ENCODE measurements at regions not wholly inside any gene's neighbourhood (a gene's known extent, or its start where the extent isn't known, plus 50 kb on each side); places are given as distances from the start of the nearest gene placed in this dataset.
"Not testable (repeated sequence)": the region's sequence is repeated elsewhere in the genome, so short reads cannot be mapped to it uniquely, and the experiment has no call there.

DNA sequence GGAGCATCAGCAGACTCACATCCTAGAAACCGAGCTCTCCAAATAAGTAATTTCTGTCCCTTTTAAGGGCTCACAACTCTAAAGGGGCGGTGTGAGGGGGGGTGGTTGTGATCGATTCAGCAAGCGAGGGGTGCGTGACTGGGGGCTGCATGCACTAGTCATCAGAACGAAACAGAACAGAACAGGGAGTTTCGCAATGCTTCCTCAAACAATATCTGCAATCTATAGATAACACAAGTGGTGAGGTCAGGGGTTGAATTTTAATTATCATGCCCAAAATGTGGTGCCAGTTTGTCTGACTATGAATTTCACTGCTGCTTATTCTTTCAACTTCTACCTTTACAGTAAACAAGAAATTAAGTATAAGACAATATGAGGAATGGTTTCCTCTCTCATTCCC, 1003.0 kb upstream of the NCAM2 start:
- no peak for DNase-seq (ENCODE audit: low read depth)

DNA sequence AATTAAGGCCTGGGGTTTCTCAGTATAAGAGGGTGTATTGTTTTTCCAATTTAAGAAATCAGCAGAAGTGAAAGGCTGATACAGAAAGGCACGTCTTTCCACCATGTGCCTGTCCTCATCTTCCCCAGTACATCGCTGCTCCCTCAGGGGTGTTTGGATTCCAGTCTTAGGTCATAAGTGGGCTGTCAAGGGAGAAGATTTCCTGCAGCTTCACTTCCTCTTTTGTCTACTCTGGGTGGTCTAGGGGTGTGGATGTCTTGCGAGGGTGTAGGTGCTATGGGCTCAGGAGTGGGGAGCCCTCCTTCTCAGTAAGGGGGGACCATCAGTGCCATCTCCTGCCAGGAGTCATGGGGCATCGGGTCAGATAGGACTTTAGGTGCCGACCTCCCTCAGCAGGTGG, 999.8 kb upstream of the NCAM2 start:
- DNase-seq (ENCODE audit: low read depth): no peak

DNA sequence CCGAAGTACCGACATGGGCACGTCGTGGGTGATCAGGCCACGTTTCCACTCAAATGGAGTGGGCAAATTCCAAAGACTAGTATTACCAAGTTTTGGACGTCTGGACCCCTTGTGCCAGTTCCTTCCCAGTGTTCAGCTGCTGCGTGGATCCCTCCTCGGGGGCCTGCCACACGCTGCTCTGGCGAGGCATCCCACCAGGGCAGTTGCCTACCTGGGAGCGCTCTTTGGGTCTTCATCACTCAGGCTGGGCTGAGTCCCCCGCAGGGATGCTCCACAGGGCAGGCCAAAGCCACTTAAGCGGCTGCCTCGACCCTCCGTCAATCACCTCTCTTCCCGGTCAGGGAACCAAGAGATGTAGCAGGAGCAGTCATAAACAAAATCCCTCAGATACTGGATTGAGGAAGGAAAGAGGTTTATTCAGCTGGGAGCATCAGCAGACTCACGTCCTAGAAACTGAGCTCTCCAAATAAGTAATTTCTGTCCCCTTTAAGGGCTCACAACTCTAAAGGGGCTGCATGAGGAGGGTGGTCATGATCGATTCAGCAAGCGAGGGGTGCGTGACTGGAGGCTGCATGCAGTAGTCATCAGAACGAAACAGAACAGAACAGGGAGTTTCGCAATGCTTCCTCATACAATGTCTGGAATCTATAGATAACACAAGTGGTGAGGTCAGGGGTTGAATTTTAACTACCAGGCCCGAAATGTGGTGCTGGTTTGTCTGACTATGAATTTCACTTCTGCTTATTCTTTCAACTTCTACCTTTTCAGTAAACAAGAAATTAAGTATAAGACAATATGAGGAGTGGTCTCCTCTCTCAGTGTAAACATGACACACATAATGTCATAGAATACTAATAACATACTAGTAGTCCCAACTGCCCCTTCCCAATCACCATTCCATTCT, 998.6 kb upstream of the NCAM2 start:
- DNase-seq (ENCODE audit: low read depth): no peak

DNA sequence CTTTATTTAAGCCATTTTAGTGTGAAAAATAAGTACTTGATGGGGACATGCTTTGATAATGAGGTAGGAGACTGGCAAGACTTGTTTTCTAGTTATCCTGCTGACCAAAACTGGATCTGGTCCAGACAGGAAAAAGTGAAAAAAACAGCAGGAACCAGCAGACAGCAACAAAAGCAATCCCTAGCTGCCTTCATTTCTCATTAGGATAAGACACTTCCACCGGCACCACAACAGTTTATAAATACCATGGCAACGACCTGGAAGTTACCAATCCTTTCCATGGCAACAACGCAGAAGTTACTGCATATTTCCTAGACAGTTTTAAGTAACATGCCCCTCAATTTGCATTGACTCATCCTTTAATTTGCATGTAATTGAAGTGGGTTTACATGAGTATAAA, 993.8 kb upstream of the NCAM2 start:
- DNase-seq (ENCODE audit: low read depth): no peak

DNA sequence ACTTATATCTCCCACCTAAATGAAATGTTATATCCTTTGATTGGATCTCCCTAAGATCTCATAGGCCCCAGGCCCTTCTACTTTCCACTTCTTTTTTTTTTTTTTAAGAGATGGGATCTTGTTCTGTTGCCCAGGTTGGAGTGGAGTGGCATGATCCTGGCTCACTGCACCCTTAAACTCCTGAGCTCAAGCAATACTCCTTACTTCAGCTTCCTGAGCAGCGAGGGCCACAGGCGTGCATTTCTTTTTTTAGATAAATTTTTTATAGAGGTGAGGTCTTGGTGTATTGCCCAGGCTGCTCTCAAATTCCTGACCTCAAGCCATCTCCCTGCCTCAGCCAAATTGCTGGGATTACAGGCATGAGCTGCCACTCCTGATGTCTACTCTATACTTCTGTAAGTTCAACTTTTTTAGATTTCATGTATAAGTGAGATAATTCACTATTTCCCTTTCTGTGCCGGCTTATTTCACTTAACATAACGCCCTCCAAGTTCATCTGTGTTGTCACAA, 987.5 kb upstream of the NCAM2 start:
- no peak for DNase-seq (ENCODE audit: low read depth)

DNA sequence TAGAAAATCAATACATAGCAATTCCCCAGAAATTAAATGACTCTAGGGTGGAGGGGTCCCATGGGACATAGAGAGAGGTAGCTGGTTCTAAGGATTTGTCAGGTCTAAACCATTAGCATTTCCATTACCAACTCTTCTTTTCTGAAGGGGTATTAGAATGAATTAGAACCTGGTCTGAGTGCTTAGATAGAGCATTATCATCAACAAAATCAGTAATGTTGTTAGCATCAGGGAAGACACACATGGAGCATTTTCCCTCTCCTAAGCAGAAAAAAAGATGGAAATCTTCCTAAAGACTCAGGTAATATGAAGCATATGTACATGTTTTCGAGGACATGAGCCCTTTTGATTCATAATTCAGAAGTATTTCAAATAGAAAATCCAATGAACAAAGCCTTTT, 984.4 kb upstream of the NCAM2 start:
- DNase-seq (ENCODE audit: low read depth): no peak

DNA sequence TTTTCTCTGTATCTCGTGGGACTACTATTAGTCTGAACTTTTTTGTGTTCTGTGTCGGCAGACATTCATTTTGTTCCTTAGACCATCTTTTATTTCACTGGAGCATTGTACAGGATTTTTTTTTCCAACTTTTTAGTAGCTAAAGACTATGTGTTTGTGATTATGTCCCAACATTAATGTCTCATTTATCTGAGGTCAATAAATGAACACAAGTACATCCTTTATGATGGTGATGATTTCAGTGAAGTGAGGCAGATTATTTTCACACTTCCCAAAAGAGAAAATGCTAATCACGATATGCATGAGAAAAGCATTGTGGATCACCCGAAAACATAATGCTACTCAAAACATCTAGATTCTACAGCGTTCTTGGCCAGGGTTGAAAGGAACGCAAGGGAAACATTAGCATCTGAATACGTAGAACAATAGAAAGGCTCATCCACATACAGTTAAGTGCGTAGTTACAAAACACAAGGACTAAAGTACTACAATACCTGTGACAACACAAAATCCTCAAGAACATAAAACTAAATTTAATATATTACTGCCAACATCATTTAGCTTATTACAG, 981.7 kb upstream of the NCAM2 start:
- DNase-seq (ENCODE audit: low read depth): no peak

DNA sequence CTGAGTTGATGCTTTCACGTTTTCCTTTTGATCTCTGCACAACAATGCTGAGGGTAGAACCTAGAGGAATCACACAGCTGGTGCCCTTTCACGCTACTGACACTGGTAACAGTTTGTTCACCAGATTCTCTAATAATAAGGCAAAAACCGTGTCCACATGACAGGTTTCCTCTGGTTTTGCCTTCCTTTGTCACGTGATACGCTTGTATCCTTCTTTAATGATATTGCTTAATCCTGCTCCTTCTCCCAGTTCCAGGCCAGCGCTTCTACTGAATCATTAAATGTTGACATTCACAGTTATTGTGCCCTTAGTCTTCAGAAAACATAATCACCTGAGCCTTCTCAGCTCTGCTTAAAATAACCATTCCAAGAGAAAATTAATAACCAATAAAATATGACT, 978.2 kb upstream of the NCAM2 start:
- no peak for DNase-seq (ENCODE audit: low read depth)

DNA sequence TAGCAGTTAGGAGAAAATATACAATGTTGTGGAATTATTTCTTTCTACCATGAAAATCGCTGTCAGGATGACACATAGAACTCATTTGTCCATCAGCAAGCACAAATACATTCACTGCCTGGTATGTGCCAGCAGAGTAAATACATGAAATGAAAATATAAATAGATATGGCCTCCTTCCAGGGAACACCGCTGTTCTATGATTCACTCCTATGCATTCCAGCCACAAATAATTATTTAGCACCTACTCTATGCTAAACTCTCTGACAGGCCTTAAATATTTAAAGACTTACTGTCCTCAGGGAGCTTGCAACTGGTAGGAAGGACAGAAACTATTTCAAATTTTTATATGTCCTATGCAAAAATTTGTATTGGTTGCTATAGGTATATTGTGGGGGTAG, 975.0 kb upstream of the NCAM2 start:
- DNase-seq (ENCODE audit: low read depth): no peak

DNA sequence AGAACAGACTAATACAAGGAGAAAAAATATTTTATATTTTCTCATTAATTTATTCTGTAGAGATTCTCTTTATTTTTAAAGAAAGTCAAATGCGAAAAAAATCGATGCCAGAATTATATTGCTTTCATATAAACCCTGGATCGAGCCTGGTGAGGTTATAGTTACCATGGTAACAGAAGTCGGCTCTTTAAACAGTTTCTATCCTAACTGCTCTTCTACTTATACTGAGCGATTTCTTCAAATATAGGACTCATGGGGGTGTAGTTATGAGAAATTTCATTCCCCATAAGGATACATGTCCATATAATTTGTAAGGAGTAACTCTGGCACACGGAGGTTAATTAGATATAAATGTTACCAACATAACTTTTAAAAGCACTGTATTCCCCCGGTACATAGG, 973.5 kb upstream of the NCAM2 start:
- DNase-seq (ENCODE audit: low read depth): no peak

DNA sequence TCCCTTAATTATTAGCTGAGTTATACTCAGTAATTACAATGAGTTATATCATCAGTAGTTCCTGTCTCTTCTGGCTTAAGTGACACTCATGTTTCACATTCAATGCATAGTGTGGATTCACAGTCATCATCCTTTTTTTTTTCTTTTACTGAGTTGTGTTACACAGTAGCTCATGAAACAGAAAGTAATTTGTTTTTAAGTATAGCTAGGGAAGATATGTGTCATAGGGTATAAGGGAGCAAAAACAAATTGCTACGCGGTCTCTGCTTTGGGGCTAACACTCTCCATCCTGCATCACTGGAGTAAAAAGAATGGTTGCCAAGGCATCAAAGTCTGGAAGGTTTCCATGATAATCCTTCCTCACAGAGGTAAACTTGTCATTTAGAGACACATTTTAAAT, 971.7 kb upstream of the NCAM2 start:
- DNase-seq (ENCODE audit: low read depth): no peak

DNA sequence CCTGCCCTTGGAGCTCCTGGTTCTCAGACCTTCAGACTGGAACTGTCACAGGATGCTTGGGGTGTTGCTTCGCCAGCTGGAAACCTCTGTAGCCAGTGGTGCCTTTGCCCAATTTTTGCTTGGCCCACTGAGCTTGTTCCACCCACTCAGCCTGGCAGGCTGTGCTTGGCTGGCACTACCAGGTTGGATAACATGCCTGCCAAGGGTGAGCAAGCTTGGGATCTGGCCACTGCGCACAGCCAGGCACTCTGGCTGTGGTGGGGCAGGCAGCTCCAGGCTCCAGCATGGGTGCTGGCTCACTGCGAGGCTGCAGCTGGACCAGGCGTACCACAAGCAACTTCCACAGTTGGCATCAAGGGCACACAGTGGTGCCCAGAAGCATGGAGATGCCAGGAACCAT, 967.8 kb upstream of the NCAM2 start:
- DNase-seq (ENCODE audit: low read depth): no peak

DNA sequence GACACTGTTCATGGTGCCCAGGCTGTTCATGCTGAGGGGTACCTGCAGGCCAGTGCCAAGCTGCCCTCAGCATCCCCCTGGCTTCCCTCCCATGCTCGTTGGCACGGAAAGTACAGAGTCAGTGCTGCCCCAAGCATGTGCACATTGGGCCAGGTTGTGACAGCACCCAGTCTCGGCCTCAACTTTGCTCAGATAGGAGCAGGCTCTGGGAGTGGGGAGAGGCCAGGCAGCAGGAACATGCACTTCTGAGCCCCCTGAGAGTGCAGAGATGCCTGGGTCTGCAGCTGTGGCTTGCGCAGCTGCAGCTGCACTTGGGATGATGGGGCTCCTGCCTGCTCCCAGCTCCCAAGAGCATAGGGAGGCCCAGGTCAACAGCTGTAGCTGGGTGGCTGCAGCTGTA, 966.4 kb upstream of the NCAM2 start:
- no peak for DNase-seq (ENCODE audit: low read depth)

DNA sequence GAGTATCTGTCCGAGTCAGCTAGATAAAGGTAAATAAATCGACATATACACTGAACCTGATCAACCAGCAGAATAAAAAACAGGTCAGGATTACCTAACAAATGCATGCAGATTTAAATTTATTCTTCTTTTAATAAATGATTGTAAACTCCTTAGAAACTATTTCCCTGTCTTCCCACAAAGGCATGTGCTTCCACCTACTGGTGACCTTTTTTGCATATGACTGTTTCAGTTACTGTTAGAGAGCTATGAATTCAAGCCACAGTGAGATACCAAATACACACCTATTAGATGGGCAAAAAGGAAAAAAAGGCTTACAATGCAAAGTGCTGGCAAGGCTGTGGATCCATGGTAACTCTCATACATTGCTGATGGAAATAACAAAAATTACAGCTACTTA, 957.4 kb upstream of the NCAM2 start:
- no peak for DNase-seq (ENCODE audit: low read depth)

DNA sequence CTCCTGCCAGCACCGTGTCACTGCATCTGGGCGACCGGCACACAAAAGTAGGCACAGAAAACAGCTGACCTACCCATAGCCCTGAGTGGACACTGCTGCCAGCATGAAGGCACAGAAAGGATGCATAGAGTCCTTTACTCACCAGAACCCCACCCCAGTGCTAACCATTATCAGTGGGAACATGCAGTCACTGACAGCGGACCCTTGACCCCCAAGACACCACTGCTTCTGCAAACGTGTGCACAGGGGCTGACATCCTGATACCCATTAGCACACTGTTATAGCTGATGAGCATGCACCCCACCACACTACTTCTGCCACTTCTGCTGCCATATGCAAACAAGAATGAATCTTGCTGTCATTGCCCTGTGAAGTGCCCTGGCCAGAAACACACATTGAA, 953.0 kb upstream of the NCAM2 start:
- DNase-seq (ENCODE audit: low read depth): no peak

DNA sequence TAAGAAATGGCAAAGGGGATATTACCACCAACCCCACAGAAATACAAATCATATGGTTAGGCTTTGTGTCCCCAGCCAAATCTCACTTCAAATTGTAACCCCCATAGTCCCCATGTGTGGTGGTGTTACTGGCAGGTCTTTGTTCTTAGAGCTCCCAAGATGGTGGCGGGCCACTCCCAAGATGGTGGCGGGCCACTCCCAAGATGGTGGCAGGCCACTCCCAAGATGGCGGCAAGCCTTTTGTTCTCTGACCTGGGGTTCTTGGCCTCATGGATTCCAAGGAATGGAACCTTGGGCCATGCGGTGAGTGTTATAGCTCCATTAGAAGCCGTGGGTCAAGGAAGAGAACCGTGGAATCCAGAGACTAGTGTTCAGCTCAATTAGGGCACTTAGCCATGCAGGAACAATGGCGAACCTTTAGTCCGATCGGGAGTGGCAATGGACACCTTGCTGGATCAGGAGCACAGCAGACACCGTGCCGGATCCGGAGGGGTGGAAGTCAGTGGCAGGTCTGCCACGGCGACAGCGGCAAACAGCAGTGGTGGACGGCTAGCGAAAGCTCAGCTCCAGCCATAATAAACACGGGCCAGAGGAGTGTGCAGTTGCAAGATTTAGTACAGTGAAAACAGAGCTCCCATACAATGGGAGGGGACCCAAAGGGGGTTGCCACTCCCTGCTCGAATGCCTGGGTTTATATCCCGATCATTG, 949.9 kb upstream of the NCAM2 start:
- DNase-seq (ENCODE audit: low read depth): not testable (repeated sequence)

DNA sequence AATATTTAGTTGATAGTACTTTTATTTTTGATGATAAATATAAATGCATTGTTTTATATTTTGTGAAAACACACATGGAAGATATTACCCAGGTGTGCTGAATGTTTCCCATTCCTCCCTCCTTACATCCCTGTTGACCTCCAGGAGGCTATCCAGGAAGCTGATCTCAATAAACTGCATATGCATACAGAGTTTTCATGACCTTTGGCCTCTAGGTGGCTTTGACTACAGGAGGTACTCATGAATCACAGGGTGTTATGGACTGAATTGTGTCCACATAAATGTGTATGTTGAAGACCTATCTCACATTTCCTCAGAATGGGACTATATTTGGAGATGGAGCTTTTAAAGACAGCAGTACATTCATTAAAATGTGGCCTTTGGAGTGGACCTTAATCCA, 914.9 kb upstream of the NCAM2 start:
- DNase-seq (ENCODE audit: low read depth): no peak

DNA sequence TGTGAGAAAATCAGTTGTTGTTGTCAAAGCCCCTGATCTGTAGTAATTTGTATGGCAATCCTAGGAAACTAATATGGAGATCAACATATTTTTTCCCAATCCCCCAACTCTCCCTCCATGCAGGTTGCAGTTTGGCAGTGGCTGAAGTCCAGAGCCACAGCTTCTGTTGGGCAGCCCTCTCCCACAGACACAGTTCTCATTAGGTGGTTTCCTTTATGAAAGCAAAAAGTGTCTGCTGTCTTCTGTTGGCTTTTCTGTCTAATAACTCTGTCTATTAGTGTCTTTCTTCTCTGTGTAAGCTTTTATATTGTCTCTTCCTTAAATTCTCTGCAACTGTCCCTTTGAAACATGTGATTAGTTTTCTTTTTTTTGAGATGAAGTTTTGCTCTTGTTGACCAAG, 914.3 kb upstream of the NCAM2 start:
- DNase-seq (ENCODE audit: low read depth): no peak

DNA sequence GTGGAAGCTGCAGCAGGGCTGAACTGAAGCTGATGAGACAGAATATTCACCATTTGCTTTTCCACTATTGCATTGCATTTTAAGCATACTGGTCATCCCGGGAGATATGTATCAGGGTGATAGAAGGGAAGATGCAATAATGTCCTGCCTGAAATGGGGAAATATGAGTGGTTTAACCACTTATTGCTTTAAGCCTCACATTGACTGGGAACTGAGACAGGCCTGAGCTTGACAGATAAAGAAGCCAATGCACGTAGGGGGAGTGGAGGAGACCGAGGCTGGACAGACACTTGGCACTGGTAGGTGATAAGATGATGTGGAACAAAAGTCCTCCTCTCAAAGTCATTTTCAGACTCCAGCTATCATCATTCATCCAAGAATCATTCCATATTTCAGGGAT, 911.7 kb upstream of the NCAM2 start:
- no peak for DNase-seq (ENCODE audit: low read depth)

DNA sequence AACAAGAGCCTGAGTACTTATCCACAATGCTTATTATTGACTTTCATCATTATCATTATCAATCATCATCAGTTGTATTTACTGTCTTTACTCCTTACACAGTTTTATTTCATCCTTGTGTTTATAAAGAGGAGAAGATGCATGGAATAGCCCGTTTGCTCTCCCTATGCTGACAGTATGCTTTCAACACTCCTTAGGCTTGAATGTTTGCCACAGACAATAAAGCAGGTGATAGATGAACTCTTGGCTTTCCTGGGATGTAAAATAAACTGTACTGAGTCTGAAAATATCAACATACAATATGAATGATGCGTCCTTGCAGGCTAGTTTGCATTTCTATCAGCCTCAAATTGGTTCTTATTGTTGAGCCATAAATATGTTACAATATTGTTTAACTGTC, 891.8 kb upstream of the NCAM2 start:
- no peak for DNase-seq (ENCODE audit: low read depth)

DNA sequence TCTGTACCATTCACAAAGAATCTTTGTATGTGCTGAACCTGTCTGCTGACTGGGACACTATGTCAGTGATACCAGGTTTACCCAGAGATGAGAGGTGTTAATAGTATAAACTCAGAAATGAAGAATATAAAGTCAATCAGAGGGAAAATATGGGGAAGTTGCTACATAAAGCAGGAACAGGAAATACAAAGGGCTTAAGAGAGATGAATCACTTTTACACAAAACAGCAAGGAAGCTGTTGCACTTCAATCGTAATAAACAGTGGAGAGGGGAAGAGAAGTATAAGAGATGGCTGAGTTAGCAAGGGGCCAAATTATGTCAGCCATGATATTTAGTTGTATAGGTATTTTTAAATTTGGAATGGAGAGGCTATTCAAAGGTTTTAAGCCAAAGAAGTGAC, 890.2 kb upstream of the NCAM2 start:
- DNase-seq (ENCODE audit: low read depth): no peak

DNA sequence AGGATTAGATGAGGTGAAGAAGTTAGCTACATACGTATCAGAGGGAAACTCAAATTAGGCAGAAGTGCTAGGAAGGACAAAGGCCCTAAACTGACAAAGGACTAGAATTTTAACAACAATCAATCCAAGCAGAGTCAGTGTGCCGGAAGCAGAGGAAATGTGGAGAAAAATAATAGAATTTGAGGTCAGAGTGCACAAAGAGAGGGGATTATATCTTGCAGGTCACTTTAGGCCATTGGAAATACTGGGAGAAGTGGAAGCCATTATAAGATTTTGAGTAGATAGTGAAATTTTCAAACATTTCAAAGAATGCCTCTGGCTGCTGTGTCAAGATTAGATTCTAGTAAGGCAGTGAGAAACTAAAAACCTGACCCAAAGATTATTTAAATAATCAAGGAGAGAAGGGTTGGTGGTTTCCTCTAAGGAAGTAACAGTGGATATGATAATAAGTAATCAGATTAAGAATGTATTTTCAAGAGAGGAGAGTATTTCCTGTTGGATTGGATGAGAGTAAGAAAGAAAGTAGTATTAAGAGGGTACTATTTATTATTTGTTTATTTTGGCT, 889.2 kb upstream of the NCAM2 start:
- DNase-seq (ENCODE audit: low read depth): no peak

DNA sequence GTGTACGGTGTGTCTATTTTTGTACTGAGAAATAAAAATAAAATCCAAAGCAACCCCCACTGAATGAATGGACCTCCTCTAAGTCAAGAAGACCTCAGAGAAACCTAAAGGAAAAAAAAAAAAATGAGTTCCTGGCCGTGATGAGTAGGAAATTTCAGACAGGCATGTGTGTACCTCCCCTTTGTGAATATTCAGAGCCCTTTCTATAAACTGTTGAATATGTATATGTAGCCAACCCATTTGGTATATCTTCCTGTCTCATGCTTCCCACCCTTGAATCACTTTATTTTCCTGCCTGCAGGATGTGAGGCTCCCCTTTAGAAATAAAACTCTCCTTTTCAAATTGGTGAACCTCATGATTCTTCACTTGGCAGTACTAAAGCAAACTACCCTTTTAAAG, 887.8 kb upstream of the NCAM2 start:
- no peak for DNase-seq (ENCODE audit: low read depth)
